D721Med (cell line): ENCODE measurements at regions not wholly inside any gene's neighbourhood (a gene's known extent, or its start where the extent isn't known, plus 50 kb on each side); places are given as distances from the start of the nearest gene placed in this dataset.

Source experiments
- DNase-seq: peaks from one replicate; pipeline ENCODE4 v3.0.0; 2011; ENCODE audit warnings: low spot score; ENCODE audit not compliant: insufficient read length
- FAIRE-seq: peaks from 2 replicates; lab custom pipeline; 2011; peaks lifted over from hg19 to GRCh38; lab: Jason Lieb, UNC
- TF ChIP-seq, protein P1 (sequence below): IDR thresholded peaks from 2 replicates; pipeline ENCODE4 v1.5.1; 2012; ENCODE audit warnings: mild to moderate bottlenecking, control low read depth; ENCODE audit not compliant: insufficient read depth; ENCODE audit errors: missing control alignments

DNA sequence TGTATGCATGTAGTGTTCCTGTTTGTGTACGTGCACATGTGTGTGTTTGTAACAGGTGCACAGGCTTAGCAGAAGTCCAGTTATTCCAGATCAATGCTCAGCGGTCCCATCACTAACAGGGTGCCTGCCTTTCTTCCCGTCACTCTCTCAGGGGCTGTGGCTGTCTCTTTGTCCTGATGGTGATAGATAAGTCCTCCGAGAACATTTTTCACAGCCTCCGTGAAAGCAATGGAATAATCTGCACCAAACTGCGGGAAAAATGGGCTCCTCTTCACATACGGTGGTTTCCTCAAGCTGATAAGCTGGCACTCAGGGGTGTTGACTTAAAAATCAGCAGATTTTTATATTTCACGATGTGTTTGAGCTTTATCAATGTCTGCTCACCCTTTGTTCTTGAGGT is 342.3 kb downstream of the TMEM114 start:
- DNase-seq = no peak
- TF ChIP-seq, protein P1, sequence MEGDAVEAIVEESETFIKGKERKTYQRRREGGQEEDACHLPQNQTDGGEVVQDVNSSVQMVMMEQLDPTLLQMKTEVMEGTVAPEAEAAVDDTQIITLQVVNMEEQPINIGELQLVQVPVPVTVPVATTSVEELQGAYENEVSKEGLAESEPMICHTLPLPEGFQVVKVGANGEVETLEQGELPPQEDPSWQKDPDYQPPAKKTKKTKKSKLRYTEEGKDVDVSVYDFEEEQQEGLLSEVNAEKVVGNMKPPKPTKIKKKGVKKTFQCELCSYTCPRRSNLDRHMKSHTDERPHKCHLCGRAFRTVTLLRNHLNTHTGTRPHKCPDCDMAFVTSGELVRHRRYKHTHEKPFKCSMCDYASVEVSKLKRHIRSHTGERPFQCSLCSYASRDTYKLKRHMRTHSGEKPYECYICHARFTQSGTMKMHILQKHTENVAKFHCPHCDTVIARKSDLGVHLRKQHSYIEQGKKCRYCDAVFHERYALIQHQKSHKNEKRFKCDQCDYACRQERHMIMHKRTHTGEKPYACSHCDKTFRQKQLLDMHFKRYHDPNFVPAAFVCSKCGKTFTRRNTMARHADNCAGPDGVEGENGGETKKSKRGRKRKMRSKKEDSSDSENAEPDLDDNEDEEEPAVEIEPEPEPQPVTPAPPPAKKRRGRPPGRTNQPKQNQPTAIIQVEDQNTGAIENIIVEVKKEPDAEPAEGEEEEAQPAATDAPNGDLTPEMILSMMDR = no peak
- no peak for FAIRE-seq

DNA sequence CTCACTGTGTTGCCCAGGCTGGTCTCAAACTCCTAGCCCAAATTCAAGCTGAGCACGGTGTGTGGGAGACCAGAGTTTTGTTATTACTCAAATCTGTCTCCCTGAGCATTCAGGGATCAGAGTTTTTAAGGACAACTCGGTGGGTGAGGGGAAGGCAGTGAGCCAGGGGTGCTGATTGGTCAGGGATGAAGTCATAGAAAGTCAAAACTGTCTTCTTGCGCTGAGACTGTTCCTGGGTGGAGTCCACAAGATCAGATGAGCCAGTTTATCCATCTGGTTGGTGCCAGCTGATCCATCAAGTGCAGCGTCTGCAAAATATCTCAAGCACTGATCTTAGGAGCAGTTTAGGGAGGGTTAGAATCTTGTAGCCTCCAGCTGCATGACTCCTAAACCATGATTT is 346.3 kb downstream of the TMEM114 start:
- TF ChIP-seq, protein P1 = no peak
- FAIRE-seq = no peak
- DNase-seq = no peak

DNA sequence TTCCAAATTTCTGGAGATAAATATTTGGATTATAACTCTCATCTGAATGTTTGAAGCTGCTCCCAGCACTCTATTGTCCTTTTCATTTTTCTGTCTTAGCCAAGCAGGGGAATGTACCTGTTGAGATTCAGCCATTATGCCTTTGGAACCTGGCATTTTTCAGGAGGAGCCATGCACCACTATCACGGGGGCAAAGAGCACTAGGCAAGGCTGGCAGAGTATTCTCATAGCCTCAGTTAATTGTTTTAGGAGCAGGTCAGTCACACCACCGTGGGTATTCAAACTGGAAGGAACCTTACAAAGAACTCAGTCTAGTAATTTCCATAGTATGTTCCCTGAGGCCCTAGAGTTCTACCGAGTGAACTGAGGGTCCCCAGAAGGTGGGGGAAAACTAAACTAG is 348.9 kb downstream of the TMEM114 start:
- DNase-seq (no peak), FAIRE-seq (no peak)
- TF ChIP-seq, protein P1 = no peak

DNA sequence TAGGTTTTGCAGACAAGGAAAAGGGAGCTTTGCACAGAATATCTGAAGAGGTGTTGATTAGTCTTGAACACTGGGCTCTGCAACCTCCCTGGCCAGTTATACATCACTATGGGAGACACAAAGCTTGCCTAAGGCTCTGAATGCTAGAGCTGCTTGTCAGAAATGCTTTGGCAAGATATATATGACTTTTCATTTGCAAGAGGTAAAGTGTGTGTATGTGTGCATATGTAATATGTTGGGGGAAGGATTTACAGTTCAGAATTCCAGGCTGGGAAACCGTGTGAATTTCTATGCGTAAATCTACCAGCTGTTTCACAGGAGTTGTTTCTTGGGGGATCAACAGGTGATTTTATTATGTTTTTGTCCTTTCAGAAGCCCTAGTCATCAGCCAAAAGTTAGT is 350.9 kb downstream of the TMEM114 start:
- FAIRE-seq (no peak), DNase-seq (no peak)
- TF ChIP-seq, protein P1 = no peak

DNA sequence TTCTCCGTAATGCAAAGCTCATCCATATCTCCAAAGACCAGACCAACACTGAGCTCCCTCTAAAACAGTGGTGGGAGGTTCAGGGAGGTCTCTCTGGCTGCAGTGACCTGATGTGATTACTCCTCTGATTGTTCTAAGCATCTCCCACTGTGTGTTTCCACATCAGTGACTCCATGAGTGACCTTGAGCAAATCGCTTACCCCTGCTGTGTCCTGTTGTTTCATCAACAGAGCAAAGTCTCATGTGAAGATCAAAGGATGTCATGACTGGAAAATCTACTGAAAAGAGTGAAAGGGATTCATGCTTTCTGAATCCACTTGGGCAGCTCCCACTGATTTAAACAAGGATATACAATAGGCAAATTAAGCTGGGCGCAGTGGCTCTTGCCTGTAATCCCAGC is 352.9 kb downstream of the TMEM114 start:
- DNase-seq (no peak), FAIRE-seq (no peak)
- TF ChIP-seq, protein P1 = no peak

DNA sequence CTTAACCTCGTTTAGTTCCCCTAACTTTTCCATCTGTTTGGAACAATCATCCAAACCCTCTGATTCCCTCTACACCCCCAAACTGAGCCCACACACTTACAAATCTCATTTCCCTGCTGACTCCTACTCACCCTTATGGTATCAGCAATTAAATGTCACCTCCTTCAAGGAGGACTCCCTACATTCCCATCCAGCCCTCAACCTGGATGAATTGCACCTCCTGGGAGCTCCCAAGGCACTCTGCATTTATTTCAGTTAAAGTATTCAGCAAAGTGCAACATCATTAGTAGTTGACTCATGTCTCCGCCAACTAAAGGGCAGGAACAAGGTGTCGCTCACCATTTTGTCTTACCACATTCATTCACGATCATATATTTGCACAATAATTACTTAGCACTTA is 353.5 kb downstream of the TMEM114 start:
- DNase-seq (no peak), FAIRE-seq (no peak)
- TF ChIP-seq, protein P1 = no peak

DNA sequence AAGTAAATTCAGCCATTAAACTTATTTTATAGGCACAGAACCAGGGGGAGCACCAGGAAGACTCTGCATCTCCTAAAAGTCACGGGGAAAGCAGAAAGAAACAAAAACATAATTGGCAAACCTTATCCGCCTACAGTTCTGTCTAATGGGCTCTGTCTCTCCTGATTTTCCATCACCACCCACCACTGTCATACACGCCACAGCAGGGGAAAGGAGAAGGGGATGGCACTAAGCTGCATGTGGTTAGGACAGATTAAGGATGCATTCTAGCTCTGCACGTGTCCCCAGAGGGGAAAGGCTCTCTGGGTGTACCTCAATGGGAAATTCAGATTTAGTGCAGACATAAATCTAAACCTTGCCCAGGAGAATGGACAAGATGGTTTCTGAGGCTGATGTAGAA is 359.8 kb downstream of the TMEM114 start:
- DNase-seq = no peak
- TF ChIP-seq, protein P1 = no peak
- FAIRE-seq = no peak
